ENCODE measurements at regions not wholly inside any gene's neighbourhood (a gene's known extent, or its start where the extent isn't known, plus 50 kb on each side); places are given as distances from the start of the nearest gene placed in this dataset.

- no peak for TF ChIP-seq ZNF839 (CRISPR knock-in tag; IDR thresholded peaks at IDR 0.05; ENCODE audit: borderline replicate concordance)
These were observed 125.5 kb upstream of the DCLK2 start (continued) for GRCh38 chr4:149952716-149953115.

GRCh38 chr4:149955780-149956390, 122.4 kb upstream of the DCLK2 start:
- no peak for DNase-seq (ENCODE audit: low spot score)
- no peak overlapping the region for H2AFZ ChIP-seq (ENCODE audit: low read length)
- H3K79me2 ChIP-seq (ENCODE audit: insufficient read depth, low read length) = no peaks in the 10 kb centered on the region
- ChIA-PET POLR2A (no interaction called here), CTCF (ENCODE audit: low intra/inter-chr PET ratio, low total read pairs) (no interaction called here)
- 2% methylated on average over 2 of the region's 2 CpGs for WGBS (ENCODE audit: low lambda C conversion rate)
- H3K4me1 ChIP-seq (ENCODE audit: insufficient read depth, low read length) = no peaks in the 10 kb centered on the region
- no TSS peak for BruUV-seq (replicated peaks)
- no peak for FAIRE-seq
- in situ Hi-C loops (cut with HindIII; ENCODE audit: extremely low pct_ligation_motif_present, low pct_unique_long_range_greater_than_20kb) = no loop called here
- no peak for TF ChIP-seq ARNT2 (CRISPR knock-in tag; IDR thresholded peaks at IDR 0.05; ENCODE audit: low read depth)
- TF ChIP-seq ZNF550 (CRISPR knock-in tag; IDR thresholded peaks at IDR 0.05; ENCODE audit: borderline replicate concordance) = no peak
- no peak for TF ChIP-seq SMAD9 (CRISPR knock-in tag; IDR thresholded peaks at IDR 0.05)
- no peak for TF ChIP-seq TAF1 (CRISPR knock-in tag; IDR thresholded peaks at IDR 0.05)
- no peak for TF ChIP-seq ZNF160 (CRISPR knock-in tag; IDR thresholded peaks at IDR 0.05)
- intact Hi-C loops (cut with micrococcal nuclease; ENCODE audit: unreplicated experiment) = no loop called here
- H3K27me3 ChIP-seq (ENCODE audit: control insufficient read depth in 1 of 2, insufficient read depth in 2 of 2, low read length in 2 of 2) = no peaks in the 10 kb centered on the region
- ATAC-seq = no peak
- no peaks in the 10 kb centered on the region for H4K20me1 ChIP-seq (ENCODE audit: insufficient read depth, low read length)
- H3K9me3 ChIP-seq (ENCODE audit: low read length) = no peaks in the 10 kb centered on the region
- H3K4me2 ChIP-seq (ENCODE audit: low read depth, low read length) = no peak overlapping the region
- no peak overlapping the region for H3K4me3 ChIP-seq (replicated peaks in 1 of 3; ENCODE audit: insufficient read depth in 1 of 3, low read depth in 2 of 3, low read length in 3 of 3)
- H3K36me3 ChIP-seq (replicated peaks in 1 of 2; ENCODE audit: control insufficient read depth in 1 of 2, insufficient read depth in 2 of 2, low read length in 2 of 2) = no peaks in the 10 kb centered on the region
- H3K9ac ChIP-seq (ENCODE audit: insufficient read depth, low read depth, low read length) = no peak overlapping the region
- H3K27ac ChIP-seq (ENCODE audit: extremely low read length, insufficient read depth, low read length) = no peak overlapping the region

GRCh38 chr4:149956678-149957077, 121.6 kb upstream of the DCLK2 start:
- Histone ChIP-seq H3K9me3 (ENCODE audit: low read length) (no peaks in the 10 kb centered on the region), H2AFZ (ENCODE audit: low read length) (no peak overlapping the region), H3K9ac (ENCODE audit: insufficient read depth, low read depth, low read length) (no peak overlapping the region), H3K4me1 (ENCODE audit: insufficient read depth, low read length) (no peaks in the 10 kb centered on the region), H3K27ac (ENCODE audit: extremely low read length, insufficient read depth, low read length) (no peak overlapping the region), H3K79me2 (ENCODE audit: insufficient read depth, low read length) (no peaks in the 10 kb centered on the region), H4K20me1 (ENCODE audit: insufficient read depth, low read length) (no peaks in the 10 kb centered on the region), H3K27me3 (ENCODE audit: control insufficient read depth in 1 of 2, insufficient read depth in 2 of 2, low read length in 2 of 2) (no peaks in the 10 kb centered on the region), H3K36me3 (replicated peaks in 1 of 2; ENCODE audit: control insufficient read depth in 1 of 2, insufficient read depth in 2 of 2, low read length in 2 of 2) (no peaks in the 10 kb centered on the region), H3K4me2 (ENCODE audit: low read depth, low read length) (no peak overlapping the region), H3K4me3 (replicated peaks in 1 of 3; ENCODE audit: insufficient read depth in 1 of 3, low read depth in 2 of 3, low read length in 3 of 3) (no peak overlapping the region)
- POLR2A ChIA-PET = no interaction called here
- ATAC-seq (no peak), DNase-seq (ENCODE audit: low spot score) (no peak), FAIRE-seq (no peak)
- in situ Hi-C loops (cut with HindIII; ENCODE audit: extremely low pct_ligation_motif_present, low pct_unique_long_range_greater_than_20kb) (no loop called here), intact Hi-C loops (cut with micrococcal nuclease; ENCODE audit: unreplicated experiment) (no loop called here)
- CTCF ChIA-PET (ENCODE audit: low intra/inter-chr PET ratio, low total read pairs) = no interaction called here
- WGBS (ENCODE audit: low lambda C conversion rate) = 10% methylated on average over 3 of the region's 3 CpGs
- no TSS peak for BruUV-seq (replicated peaks)
- TF ChIP-seq KAT7 (CRISPR knock-in tag; IDR thresholded peaks at IDR 0.05; ENCODE audit: borderline replicate concordance) (no peak), PHF21A (CRISPR knock-in tag; IDR thresholded peaks at IDR 0.05) (no peak), GATAD1 (CRISPR knock-in tag; IDR thresholded peaks at IDR 0.05) (no peak), AHR (CRISPR knock-in tag; IDR thresholded peaks at IDR 0.05) (no peak), PLSCR1 (CRISPR knock-in tag; IDR thresholded peaks at IDR 0.05; ENCODE audit: borderline replicate concordance) (no peak), ZNF354B (CRISPR knock-in tag; IDR thresholded peaks at IDR 0.05) (no peak), KLF13 (CRISPR knock-in tag; IDR thresholded peaks at IDR 0.05) (no peak), ZNF224 (CRISPR knock-in tag; IDR thresholded peaks at IDR 0.05) (no peak), STAT5B (CRISPR knock-in tag; IDR thresholded peaks at IDR 0.05) (no peak), ELF3 (CRISPR knock-in tag; IDR thresholded peaks at IDR 0.05) (no peak), EZH2 (conservative IDR thresholded peaks at IDR 0.05; ENCODE audit: low read depth, low read length) (no peak), ZNF558 (CRISPR knock-in tag; IDR thresholded peaks at IDR 0.05; ENCODE audit: borderline replicate concordance) (no peak), ZNF207 (IDR thresholded peaks at IDR 0.05; ENCODE audit: borderline replicate concordance) (no peak)
